Left lung (tissue), 4 donors: ENCODE measurements at regions not wholly inside any gene's neighbourhood (a gene's known extent, or its start where the extent isn't known, plus 50 kb on each side); places are given as distances from the start of the nearest gene placed in this dataset.

ENCODE experiments used
- ATAC-seq: fragments of 200-7000 bp; cut with Tn5 transposase; one replicate; pipeline ENCODE4 v1.9.1; 2020; ENCODE audit warnings: moderate library complexity
- DNase-seq, 4 donors: peaks; one replicate each; pipeline ENCODE4 v3.0.0-alpha.2; 2013 to 2020
- H3K27ac ChIP-seq, 2 donors: fragments of 200-600 bp; sonication (generic) in 1 of 2; one replicate each; pipeline versions ENCODE4 v1.5.0 to v1.8.0; 2020 to 2021
- H3K27me3 ChIP-seq, 2 donors: fragments of 200-600 bp; sonication (generic) in 1 of 2; one replicate each; pipeline versions ENCODE4 v1.5.0 to v1.8.0; 2020 to 2021
- H3K36me3 ChIP-seq, 2 donors: fragments of 200-600 bp; sonication (generic) in 1 of 2; one replicate each; pipeline versions ENCODE4 v1.5.0 to v1.8.0; 2020 to 2021
- H3K4me1 ChIP-seq, 2 donors: fragments of 200-600 bp; one replicate each; pipeline ENCODE4 v1.8.0; 2021
- H3K4me3 ChIP-seq, 2 donors: fragments of 200-600 bp; sonication (generic) in 1 of 2; one replicate each; pipeline versions ENCODE4 v1.5.0 to v1.8.0; 2020 to 2021; ENCODE audit warnings: mild to moderate bottlenecking in 1 of 2
- H3K9me3 ChIP-seq, 2 donors: fragments of 200-600 bp; sonication (generic) in 1 of 2; one replicate each; pipeline versions ENCODE4 v1.5.0 to v1.8.0; 2020 to 2021
- CTCF ChIP-seq, 2 donors: fragments of 200-600 bp; sonication (generic) in 1 of 2; IDR thresholded peaks; one replicate each; pipeline versions ENCODE4 v1.5.0 to v1.8.0; 2021; ENCODE audit warnings: antibody characterized with exemption in 2 of 2
- intact Hi-C, 2 donors: fragments of 100-400 bp; cut with DNase I; formaldehyde crosslinking; loops; one replicate each; pipeline versions ENCODE4 v1.11.2 to v1.14.2; 2022
- donor health status: DM: no; HTN: yes; CAD: no.
- donor health status: DM: no; HTN: no; CAD: no.

DNA sequence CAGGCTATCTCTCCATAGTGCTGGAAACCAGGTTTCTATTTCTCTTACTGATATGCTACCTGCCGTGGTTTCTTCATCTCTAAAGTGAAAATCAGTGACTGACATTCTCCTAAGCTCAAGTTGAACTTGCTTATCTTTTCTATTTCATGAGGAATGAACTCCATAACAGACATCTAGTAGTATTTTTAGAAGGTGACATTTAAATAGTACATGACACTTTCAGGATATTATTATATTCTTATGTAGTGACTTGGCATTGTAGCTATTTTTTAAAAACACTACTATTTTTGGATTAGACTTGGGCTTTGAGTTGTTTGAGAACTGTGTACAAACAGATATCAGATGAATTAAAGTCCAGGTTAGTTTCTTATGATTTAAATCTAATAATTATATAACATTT lies 1381.8 kb downstream of the DSC3 start:
- intact Hi-C loops, result no loop called here
- ATAC-seq, result no peak

GRCh38 chr18:29653671-29654215 lies 1388.8 kb downstream of the DSC3 start:
- H3K4me1 ChIP-seq, result no peaks in the 10 kb centered on the region
- DNase-seq (no peak), ATAC-seq (no peak)
- H3K4me3 ChIP-seq, result no peak overlapping the region
- no peak for TF ChIP-seq CTCF (IDR thresholded peaks at IDR 0.05)
- H3K27ac ChIP-seq, result no peak overlapping the region
- intact Hi-C loops, result no loop called here
- no peaks in the 10 kb centered on the region for H3K27me3 ChIP-seq
- no peaks in the 10 kb centered on the region for H3K9me3 ChIP-seq
- H3K36me3 ChIP-seq, result no peaks in the 10 kb centered on the region

More for the DNA sequence above, 1381.8 kb downstream of the DSC3 start:
- no peak for TF ChIP-seq CTCF (IDR thresholded peaks at IDR 0.05)
- no peak overlapping the region for H3K4me3 ChIP-seq
- DNase-seq, result no peak
- no peaks in the 10 kb centered on the region for H3K36me3 ChIP-seq
- H3K9me3 ChIP-seq, result no peaks in the 10 kb centered on the region
- no peak overlapping the region for H3K27ac ChIP-seq
- H3K27me3 ChIP-seq, result no peaks in the 10 kb centered on the region
- H3K4me1 ChIP-seq, result no peaks in the 10 kb centered on the region

- ATAC-seq, result no peak
- intact Hi-C loops, result no loop called here
- TF ChIP-seq CTCF (IDR thresholded peaks at IDR 0.05), result no peak
Observed at GRCh38 chr18:29652797-29653196, 1389.7 kb downstream of the DSC3 start.

DNA sequence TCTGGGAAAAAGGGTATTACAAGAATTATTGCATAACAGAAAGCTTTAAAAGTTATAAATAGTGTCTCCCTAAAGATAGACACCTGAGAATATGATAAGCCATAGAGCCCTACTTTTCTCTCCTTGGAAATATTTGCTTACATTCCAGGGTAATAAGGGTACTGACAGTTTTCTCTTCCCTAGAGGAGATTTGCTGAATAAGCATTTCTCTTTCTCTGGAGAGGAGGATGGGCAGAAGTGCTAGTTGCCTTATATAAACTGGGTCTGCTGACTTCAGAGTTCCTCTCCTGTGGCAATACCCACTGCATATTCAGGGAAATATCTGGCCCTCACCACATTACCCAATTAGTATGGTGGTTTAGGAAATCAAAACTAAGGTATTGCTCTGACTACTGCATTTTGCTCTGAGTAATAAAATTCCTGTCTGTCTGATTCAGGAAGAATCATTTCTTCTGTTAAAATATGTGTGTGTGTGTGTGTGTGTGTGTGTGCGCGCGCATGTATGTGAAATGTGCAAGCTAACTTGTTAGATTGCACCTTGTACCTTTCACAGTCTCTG lies 1391.3 kb downstream of the DSC3 start:
- H3K4me1 ChIP-seq, result no peaks in the 10 kb centered on the region
- H3K4me3 ChIP-seq, result no peak overlapping the region
- intact Hi-C loops, result no loop called here
- TF ChIP-seq CTCF (IDR thresholded peaks at IDR 0.05), result no peak
- DNase-seq (no peak), ATAC-seq (no peak)
- H3K27ac ChIP-seq, result no peak overlapping the region
- no peaks in the 10 kb centered on the region for H3K36me3 ChIP-seq
- H3K9me3 ChIP-seq, result no peaks in the 10 kb centered on the region
- H3K27me3 ChIP-seq, result no peaks in the 10 kb centered on the region

More at GRCh38 chr18:29652797-29653196, 1389.7 kb downstream of the DSC3 start:
- H3K27ac ChIP-seq, result no peak overlapping the region
- no peaks in the 10 kb centered on the region for H3K9me3 ChIP-seq
- DNase-seq, result no peak
- no peaks in the 10 kb centered on the region for H3K4me1 ChIP-seq
- H3K36me3 ChIP-seq, result no peaks in the 10 kb centered on the region
- no peaks in the 10 kb centered on the region for H3K27me3 ChIP-seq
- no peak overlapping the region for H3K4me3 ChIP-seq

DNA sequence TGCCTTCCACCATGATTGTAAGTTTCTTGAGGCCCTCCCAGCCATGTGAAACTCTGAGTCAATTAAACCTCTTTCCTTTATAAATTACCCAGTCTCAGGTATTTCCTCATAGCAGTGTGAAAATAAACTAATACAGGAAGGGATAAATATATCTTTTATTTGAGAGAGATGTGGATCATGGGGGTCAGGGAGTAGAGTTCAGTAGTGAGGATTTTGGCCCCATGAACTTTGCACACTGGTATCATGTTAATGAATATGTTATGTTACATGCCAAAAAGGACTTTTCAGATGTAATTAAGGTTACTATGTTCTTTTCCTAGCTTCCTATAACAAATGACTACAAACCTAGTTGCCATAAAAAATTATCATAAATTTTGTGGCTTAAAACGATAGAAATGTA lies 1393.7 kb downstream of the DSC3 start:
- intact Hi-C loops, result no loop called here
- no peak for ATAC-seq
- no peaks in the 10 kb centered on the region for H3K27me3 ChIP-seq

More for the DNA sequence above, 1393.7 kb downstream of the DSC3 start:
- no peaks in the 10 kb centered on the region for H3K9me3 ChIP-seq
- H3K36me3 ChIP-seq, result no peaks in the 10 kb centered on the region
- H3K4me3 ChIP-seq, result no peak overlapping the region
- no peak for DNase-seq
- H3K27ac ChIP-seq, result no peak overlapping the region
- no peaks in the 10 kb centered on the region for H3K4me1 ChIP-seq
- TF ChIP-seq CTCF (IDR thresholded peaks at IDR 0.05), result no peak
